ENCODE measurements at regions not wholly inside any gene's neighbourhood (a gene's known extent, or its start where the extent isn't known, plus 50 kb on each side); places are given as distances from the start of the nearest gene placed in this dataset.

DNA sequence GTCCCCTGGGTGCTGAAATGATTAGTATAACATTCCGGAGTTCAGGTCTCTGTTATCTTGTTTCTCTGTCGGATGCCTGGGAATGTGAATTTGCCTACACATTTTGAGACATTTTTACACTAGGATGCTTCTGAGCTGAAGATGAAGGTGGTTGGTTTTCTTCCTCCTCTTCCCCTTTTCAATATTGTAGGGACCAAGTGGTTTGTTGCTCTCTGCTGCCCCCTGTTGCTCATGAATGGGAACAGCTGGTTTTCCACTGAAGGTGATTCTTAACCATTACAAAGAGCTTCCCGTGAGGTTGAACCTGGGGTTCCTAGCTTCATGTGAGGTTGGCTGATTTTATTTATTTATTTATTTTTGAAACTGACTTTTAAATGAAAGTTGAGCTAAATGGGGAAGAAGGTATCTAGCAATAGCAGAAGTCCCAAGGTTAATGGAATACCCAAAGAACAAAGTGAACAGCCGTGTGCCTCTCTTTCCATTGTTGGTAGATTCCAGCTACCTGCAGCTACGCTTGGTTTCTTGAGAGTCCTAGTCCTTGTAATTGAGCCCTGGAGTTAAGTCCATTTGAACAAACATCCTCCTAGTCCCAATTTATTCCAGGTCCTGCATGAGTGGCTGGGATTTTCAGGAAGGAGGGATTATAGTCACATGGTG is 983.9 kb upstream of the EEF2KMT start:
- TF ChIP-seq, protein P1, sequence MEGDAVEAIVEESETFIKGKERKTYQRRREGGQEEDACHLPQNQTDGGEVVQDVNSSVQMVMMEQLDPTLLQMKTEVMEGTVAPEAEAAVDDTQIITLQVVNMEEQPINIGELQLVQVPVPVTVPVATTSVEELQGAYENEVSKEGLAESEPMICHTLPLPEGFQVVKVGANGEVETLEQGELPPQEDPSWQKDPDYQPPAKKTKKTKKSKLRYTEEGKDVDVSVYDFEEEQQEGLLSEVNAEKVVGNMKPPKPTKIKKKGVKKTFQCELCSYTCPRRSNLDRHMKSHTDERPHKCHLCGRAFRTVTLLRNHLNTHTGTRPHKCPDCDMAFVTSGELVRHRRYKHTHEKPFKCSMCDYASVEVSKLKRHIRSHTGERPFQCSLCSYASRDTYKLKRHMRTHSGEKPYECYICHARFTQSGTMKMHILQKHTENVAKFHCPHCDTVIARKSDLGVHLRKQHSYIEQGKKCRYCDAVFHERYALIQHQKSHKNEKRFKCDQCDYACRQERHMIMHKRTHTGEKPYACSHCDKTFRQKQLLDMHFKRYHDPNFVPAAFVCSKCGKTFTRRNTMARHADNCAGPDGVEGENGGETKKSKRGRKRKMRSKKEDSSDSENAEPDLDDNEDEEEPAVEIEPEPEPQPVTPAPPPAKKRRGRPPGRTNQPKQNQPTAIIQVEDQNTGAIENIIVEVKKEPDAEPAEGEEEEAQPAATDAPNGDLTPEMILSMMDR (conservative IDR thresholded peaks at IDR 0.05; ENCODE audit: low read depth, low read length), result peak; percentile 47
- TF ChIP-seq EZH2 (IDR thresholded peaks at IDR 0.05; ENCODE audit: low read length, unreplicated experiment) (no peak), EZH2phosphoT487 (IDR thresholded peaks at IDR 0.05; ENCODE audit: borderline replicate concordance, low read length) (no peak)
